Smooth muscle cell of the brain vasculature (primary cell): ENCODE measurements at regions not wholly inside any gene's neighbourhood (a gene's known extent, or its start where the extent isn't known, plus 50 kb on each side); places are given as distances from the start of the nearest gene placed in this dataset.

Experiments
- DNase-seq: peaks from one replicate; pipeline ENCODE4 v3.0.0-alpha.2; 2012; ENCODE audit warnings: low read depth, low spot score

DNA sequence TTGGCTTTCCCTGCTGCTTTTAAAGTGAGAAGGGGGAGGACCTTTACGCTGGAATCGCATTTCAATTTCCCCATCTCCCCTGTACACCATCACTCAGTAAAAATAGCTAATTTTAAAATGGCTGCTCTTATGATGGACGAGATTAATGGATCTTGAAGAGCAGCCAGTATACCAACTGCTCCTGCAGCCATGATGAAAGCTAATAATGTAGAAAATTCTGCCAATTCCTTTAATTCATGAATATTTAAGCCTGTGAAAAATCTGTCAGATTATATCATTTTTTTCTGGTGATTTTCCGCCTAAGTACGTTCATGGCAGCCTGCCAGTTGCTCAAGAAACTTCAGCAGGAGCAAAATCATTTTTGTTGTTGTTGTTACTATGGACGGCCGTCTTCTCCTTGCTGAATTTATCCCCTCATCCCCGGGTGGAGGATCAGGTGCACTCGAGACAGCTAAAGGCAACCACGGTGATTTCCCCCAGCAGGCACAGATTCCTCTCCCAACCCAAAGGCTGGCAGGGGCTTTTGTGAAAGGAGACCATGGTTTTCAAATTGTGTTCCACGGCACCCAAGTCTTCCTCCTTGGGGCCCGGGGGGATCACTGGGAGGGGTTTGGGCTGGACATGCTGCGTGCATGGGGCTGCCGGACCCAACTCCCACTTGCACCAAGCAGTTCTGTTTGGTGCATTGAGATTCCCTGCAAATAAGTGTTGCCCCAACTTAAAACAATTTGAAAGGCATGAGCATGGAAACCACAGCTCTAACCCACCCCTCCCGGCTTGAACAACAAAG, 289.6 kb downstream of the UACA start:
- no peak for DNase-seq

DNA sequence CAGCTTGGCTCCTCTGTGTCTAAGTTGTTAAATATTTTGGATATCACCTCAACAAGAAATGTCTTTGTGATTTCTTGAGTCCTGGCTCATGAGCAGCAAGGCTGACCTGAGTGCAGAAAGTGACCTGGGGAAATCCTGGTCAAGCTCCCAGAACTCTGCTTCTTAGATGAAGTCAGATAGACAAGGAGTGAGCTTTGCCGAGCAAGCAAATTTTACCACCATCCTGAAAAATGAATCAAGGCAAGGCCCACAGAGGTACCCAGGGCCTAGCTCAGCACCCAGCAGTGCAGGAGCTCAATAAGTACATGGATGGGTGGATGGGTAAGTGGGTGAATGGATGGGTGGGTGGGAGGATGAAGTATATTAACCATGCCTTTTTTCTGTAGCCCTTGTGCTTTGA, 291.8 kb downstream of the UACA start:
- DNase-seq = no peak

DNA sequence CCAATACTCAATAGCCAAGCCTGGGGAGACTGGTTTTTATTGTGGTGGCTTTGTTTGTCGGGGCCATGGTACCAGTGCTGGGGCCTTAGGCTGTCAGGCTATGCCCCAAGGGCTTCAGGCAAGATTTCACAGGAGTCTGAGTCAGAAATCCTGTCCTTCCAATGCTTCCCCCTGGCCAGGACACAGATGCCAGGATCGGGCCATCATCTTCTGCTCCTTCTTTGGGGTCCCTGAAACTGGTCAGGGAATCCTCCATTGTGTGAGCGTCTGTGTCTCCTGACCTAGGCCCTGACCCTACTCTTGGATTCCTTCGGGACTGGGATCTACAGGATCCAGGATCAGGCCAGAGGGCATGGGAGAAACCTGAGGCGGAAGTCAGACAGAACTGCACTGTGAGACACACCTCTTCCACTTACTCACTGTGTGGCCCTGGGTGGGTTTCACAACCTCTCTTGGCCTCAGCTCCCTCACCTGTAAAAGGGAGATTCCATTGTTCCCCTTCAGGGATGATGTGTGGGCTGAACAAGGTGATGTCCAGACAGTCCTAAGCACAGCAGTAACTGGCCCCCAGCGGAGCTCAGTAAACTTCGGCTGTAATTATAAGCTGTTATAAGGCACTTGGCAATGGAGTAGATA, 292.7 kb downstream of the UACA start:
- DNase-seq = no peak

DNA sequence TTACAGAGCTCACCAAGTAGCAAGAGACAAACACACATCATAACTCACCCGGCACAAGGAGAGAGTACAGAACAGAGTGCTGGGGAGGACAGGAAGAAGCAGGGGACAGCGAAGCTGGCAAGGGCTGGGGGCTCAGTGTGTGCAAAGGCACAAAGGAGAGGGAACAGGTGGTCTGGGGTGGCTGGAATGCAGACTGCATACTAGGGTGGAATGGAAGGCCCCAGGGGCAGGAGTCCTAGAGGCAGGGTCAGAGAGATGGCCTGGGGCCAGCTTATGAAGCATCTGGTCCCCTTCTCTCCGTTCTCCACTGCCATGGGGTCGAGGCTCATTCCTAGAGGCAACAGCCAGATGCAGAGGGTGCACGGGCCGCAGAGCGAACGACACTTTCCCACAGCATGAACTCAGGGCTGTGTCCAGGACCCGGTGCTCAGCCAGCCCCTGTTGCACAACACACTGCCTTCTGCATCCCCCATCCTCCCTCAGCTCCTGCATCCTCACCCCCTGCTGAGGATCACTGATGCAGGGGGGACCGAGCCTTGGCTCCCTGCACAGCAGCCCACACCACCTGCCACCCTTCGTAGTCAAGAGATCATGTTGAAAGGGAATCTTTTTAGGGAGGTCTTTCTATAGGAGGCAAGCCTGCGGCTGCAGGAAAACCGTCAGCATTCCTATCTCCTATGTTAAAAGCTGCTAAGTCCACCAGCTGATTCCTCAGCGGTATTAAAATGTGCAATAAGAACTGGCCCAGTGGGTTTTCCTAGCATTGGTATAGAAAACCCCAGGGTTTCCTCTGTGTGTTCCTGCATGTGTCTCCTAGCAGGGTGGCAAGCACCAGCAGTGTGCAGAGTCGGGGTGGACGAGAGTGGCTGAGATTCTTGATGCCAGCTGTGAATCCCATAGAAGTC, 293.5 kb downstream of the UACA start:
- DNase-seq = no peak

DNA sequence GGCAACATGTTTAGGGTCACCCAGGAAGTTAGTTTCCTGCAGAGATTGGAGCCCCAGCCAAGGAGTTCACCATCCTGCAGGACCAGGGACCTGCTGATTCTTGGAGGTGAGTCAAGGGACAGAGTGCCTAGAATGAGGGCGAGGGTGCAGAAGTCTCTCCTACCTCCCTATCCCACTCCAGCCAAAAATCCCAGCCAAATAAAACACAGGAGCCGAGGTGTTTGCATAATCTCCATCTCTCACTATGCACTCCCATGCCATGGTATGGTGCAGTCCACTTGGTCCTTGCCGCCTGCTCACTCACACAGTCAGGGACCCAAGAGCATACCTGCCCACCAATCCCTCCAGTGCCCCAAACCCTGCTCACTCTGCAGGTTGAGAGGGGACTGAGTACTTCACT, 294.2 kb downstream of the UACA start:
- no peak for DNase-seq

DNA sequence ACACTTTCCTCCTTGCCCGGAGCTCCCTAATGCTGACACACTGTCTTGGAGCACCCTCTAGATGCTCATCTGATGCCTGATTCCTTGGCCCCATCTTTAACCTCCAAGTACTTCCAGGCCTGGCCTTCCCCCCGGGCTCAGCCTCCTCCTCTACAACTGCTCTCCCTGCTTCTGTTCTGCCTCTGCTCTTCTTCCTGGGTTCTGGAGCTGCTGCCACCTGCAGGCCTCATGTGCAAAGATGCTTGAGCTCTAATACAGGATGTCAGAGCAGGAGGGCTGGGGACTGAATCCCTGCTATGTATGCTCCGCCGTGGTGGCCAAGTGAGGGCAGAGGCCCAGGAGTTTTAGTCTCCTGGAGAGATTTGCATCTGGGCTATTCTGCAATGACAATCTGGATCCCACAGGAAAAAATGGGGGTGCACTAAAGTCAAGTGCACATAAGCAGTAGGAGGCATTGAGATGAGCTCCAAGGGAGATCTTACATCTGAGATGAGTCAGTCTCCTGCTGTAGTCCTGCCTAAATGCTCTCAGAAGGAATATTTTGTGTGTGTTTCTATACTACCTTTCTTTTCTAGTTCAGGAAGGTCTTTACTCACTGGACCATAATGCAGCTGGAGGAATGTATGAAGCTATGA, 296.3 kb downstream of the UACA start:
- DNase-seq = no peak

DNA sequence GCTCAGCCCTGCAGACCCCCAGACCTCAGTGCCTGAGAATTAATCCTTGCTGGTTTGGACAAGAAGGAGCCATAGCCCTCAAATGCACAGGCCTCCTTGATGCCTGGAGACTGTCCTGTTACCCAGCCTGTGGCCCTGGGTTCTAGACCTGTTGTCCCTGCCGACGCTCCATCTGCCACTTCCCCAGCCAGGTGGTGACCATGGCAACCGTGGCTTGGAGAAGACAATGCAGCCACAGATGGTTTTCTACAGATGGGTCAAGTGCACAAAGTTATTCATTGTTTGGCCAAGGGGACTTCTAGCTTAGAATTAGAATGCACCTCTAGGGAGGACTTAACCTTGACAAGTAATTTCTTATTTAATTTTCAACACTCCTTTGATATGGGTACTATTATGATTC, 297.1 kb downstream of the UACA start:
- no peak for DNase-seq

DNA sequence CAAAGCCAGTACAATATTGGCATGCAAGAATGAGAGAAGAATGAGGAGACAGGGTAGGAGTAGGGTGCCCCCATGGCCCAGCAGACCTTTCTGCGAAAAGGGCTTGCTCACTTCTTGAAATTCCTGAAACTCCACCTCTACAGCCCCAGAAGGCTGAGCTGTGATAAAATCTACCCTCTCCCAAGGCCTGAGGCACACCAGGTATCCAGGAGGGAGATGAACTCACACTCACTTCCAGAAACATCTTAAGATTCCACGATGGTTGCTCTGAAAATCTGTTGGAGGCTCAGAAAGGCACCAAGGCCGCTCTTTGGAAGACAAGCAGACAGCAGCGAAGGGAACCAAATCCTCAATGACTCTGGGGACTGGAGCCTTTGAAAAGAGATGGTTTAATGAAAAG, 297.5 kb downstream of the UACA start:
- no peak for DNase-seq

DNA sequence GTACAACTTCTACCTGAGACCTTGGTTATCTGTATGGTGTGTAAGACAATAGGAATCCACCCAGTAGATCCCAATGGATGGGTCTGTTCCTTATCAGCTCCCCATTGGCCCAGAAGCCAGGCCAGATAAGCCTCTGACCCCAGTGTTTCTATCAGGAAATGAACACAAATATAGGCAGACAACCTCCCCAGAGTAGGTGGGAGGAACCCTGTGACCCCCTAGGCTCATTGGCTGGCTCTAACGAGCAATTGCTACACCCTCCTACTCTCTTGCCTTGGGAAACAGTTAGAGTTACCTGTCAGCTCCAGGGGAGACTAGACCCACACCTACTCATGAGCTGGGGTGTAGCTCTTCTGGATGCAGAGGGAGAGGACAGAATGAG, 299.9 kb downstream of the UACA start:
- no peak for DNase-seq

DNA sequence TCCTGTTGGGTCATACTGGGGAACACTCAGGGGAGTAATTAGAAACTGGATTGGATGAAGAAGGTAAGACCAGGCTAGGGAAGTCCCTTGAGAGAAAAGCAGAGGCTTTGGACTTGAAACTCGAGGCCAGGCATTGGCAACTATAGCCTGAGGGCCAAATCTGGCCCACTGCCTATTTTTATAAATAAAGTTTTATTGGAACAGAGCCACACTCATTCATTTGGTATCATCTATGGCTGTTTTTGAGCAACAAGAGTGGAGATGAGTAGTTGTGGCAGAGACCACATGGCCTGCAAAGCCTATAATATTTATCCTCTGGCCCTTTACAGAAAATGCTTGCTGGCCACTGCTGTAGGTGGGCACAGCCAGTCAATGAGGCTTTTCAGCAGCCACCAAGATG, 301.4 kb downstream of the UACA start:
- no peak for DNase-seq

DNA sequence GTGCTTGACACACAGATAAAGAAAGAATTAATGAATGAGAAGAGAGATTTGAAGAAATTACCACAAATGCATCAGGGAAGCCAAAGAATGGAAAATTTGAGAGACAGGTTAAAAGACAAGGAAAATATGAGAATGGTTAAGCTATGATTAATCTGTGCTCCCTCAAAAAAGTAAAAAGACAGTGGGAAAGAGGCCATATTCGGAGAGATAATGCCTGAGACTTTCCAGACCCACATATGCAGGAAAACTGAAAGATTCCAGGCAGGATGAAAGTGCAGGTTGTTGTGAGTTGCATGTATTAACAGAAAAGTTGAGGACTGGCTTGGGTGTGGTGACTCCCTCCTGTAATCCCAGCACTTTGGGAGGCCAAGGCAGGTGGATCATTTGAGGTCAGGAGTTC, 302.3 kb downstream of the UACA start:
- no peak for DNase-seq

DNA sequence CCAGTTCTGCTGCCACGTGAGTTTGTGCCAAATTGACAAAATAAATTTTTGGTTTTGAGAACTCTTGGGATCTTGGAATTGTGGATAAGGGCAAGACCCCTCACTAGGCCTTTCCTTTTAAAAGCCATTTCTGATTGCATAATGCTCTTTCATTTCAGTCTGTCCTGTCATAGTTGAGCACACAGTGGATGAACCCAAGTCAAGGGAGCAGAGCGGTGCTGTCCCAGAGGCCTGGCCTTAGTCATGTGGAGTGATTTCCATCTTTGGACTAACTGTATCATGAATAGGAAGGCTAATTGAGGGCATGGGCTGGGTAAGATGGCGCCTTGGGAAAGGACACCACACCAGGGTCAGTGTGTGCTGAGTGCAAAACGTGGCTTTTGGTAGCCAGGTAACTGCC, 304.0 kb downstream of the UACA start:
- no peak for DNase-seq

DNA sequence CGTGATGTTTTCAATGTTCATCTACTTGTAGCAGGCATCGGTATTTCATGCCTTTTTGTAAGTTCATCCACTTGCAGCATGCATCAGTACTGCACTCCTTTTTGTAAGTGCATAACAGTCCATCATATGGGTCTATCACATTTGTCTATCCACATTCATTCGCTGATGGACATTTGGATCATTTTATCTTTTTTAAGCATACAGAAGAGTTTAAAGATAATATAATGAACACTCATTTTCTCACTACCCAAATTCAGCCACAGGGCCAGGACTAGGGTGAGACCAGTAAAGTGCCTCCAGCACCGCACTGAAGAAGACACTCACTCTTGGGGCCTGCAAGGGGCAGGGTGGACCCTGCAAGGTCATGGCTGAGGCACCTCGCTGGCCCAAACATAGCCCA, 309.6 kb downstream of the UACA start:
- no peak for DNase-seq

DNA sequence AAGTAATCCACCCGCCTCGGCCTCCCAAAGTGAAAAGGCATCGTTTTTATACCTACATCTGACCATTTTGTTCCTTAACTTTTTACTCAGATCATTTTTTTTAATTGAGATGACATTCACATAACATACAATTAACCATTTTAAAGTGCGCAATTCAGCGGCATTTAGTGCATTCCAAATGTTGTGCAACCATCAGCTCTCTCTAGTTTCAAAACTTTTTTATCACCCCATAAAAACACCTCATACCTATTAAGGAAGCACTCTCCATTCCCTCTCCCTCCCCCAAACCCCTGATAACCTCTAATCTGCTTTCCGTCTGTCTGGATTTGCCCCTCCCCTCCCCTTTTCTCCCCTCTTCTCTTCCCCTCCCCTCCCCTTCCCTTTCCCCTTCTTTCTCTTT, 310.1 kb downstream of the UACA start:
- no peak for DNase-seq

DNA sequence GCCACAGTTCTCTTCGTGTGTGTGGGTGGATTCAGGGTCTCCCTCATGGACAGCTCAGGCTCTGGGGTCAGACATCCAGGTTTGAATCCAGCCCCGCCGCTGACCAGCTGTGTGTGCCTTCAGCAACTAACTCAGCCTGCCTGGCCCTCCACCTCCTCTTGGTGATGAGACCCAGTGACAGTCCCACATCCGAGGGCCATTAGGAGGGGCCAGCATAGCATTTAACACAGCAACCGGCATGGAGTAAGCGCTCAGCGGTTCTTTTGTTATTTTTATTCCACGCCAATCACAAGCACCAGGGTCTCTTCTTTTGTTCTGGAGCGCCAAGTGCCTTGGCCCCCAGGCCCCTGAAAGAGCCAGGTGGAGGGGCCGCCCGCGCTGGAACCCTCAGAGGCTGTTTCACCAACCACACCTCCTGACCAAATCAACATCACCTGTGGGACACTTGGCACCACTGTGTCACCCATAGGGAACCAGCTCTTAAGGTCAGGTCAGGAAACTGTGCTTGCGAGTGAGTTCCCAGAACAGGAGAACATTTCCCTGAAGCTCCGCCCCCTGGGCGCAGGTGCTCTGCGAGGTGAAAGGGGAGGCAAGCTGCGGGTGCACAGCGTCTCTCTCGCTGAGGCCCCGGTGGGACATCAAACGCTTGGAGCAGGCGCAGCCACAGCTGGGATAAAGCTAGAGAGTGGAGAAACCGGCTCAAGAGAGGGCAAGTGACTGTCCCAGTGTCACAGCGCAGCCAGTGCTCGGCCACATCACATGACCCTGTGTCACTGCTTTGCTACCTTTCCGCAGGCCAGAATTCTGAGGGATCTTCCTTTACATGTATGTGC, 311.3 kb downstream of the UACA start:
- no peak for DNase-seq

DNA sequence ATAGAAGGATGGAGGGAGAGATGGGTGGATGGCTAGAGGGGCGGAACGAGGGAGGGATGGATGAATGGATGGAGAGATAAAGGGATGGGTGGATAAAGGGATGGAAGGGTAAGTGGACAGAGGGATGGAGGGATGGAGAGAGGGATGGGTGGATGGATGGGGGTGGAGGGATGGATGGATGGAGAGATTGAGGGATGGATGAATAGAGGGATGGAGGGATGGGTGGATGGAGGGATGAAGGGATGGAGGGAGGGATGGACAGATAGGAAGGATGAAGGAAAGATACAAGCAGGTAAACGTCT, 313.3 kb downstream of the UACA start:
- no peak for DNase-seq

DNA sequence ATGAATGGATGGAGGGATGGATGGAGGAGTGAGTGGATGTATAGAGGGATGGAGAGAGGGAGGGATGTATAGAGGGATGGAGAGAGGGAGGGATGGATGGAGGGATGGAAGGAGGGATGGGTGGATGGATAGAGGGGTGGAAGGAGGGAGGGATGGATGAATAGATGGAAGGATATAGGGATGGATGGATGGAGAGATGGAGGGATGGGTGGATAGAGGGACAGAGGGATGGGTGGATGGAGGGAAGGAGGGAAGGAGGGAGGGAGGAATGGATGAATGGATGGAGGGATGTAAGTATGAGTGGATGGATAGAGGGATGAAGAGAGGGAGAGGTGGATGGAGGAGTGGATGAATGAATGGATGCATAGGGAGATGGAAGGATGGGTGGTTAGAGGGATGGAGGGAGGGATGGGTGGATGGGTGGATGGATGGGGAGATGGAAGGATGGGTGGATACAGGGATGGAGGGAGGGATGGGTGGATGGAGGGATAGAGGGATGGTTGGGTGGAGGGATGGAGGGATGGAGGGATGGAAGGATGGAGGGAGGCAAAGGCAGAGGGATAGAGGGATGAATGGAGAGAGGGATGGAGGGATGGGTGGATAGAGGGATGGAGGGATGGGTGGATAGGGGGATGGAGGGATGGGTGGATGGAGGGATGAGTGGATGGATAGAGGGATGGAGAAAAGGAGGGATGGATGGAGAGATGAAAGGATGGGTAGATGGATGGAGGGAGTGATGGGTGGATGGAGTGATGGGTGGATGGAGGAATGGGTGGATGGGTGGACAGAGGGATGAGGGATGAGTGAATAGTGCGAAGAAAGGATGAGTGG, 313.8 kb downstream of the UACA start:
- no peak for DNase-seq

DNA sequence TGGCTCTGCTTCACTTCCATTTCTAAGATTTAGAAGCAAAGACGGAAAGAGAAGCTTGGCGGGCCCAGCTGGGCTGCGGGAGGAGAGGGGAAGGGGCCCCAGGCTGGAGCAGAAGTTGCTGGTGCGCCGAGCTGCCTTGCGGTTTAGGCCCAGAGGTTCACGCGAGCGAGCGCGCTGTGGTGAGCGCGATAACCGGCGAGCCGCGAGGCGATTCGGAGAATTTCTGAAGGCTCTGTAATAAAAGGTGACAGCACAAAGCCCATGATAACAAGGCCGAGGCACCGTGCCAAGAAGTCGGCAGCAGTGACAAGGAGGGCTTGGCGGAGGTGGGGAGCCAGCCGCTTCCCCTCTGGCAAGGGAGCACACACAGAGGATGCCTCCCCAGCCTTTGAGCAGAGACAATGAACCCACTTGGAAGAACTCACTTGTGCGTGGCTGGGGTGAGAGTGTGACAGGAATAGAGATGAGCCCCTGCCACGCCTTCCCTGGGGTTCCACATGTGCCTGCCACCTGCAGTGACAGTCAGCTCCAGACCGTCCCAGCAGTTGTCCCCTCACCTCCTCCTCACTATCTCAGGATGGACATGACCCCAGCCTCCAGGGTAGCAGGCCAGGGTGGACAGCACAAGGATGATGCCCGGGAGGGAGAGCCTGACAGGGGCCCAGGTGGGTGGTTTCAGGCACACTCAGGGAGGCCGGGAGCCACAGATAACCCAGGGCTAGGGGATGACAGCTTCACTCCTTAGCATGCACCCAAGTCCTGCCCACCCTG, 315.2 kb downstream of the UACA start:
- no peak for DNase-seq

DNA sequence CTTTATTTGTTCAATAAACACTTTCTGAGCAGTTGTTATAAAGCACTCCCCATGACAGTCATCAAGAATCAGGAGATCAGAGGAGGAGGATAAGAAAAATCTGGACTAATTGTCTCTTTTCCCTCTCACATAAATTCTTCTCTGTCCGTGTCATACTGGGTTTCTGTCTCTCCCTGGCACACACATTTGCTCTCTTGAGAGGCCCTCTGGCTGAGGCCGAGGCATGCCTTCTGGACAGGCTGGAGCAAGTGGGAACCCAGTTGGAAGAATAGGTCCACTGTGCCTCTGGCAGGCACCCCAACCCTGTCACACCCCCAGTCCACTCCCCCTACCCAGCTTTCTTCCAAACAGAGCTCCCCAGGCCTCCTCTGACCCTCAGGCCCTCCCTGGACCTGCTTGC, 315.8 kb downstream of the UACA start:
- DNase-seq = no peak

DNA sequence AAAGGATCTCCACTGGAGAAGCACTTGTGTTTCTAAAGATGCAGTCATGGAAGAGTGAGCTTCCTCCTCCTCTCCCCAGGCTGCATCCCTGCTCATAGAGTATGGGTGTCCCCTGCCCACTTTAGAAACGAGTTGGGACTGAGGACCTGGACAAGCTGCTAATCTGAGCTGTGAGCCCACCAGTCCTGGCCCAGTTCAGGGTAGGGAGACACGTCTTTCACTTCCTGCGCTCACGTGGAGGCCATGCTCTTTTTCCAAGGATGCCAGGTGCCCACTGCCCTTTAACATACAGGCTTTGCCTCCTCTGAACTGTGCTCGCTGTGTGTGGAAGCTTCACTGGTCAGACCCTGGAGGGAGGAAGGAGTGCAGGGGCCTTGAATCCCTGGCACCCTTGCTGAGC, 316.3 kb downstream of the UACA start:
- DNase-seq = no peak
